ENCODE measurements at regions not wholly inside any gene's neighbourhood (a gene's known extent, or its start where the extent isn't known, plus 50 kb on each side); places are given as distances from the start of the nearest gene placed in this dataset.
A peak's percentile ranks its signal among the peaks of the same experiment; 100 is the strongest.
"Not testable (repeated sequence)": the region's sequence is repeated elsewhere in the genome, so short reads cannot be mapped to it uniquely, and the experiment has no call there.

DNA sequence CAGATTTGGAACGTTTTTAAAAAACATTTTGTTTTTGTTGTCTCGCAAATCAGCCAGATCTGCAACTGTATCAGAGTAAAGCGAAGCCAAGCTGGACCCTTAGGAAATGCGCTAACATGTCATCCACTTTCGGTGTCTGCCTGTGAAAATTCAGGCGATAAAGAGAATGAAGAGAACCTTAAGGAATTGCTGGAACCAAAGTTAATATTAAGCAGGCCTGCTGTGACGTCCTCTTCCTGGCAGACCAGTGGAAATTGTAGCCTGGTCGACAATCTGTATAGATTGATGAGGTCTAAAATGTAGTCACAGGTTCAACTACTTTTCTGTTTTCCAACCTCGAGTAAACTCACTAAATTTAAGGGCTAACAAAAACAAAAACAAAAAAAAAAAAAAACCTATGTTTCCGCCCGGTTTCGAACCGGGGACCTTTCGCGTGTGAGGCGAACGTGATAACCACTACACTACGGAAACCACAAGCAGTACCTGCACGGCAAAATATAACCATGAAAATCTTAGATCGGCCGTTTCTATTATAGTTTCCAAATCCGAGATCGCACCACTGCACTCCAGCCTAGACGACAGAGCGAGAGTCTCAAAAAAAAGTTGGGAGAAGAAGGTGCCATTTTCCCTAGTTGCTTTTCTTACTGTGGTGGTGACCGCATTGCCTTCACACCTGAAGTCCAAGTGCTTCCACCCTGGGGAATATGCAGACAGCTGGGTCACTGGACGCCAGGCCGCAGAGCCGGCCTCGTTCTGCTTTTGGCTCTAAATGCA, 70.2 kb upstream of the FCGR1A start:
- H3K27ac ChIP-seq (ENCODE audit: extremely low read length, insufficient read depth, low read length); H2AFZ ChIP-seq (ENCODE audit: low read length); BruUV-seq (replicated peaks); H3K27me3 ChIP-seq (ENCODE audit: control insufficient read depth in 1 of 2, insufficient read depth in 2 of 2, low read length in 2 of 2); FAIRE-seq; H4K20me1 ChIP-seq (ENCODE audit: insufficient read depth, low read length); CTCF ChIA-PET (ENCODE audit: low intra/inter-chr PET ratio, low total read pairs); H3K4me1 ChIP-seq (ENCODE audit: insufficient read depth, low read length); intact Hi-C loops (cut with micrococcal nuclease; ENCODE audit: unreplicated experiment); H3K79me2 ChIP-seq (ENCODE audit: insufficient read depth, low read length); H3K9me3 ChIP-seq (ENCODE audit: low read length); H3K36me3 ChIP-seq (replicated peaks in 1 of 2; ENCODE audit: control insufficient read depth in 1 of 2, insufficient read depth in 2 of 2, low read length in 2 of 2); in situ Hi-C loops (cut with HindIII; ENCODE audit: extremely low pct_ligation_motif_present, low pct_unique_long_range_greater_than_20kb); POLR2A ChIA-PET; TF ChIP-seq CREB1 (CRISPR knock-in tag; IDR thresholded peaks at IDR 0.05): not testable (repeated sequence)
- TF ChIP-seq KAT8 (CRISPR knock-in tag; IDR thresholded peaks at IDR 0.05) (peak; percentile 23; the same call in 1 of the 2 replicates), CREB1 (IDR thresholded peaks at IDR 0.05) (0 out of 2 replicates have a peak, but pooled peaks have one; percentile 4), ZFX (CRISPR knock-in tag; IDR thresholded peaks at IDR 0.05; ENCODE audit: low read depth) (peak; percentile 48), MED1 (CRISPR knock-in tag; IDR thresholded peaks at IDR 0.05) (peak; percentile 36; the same call in 1 of the 2 replicates), ZNF24 (IDR thresholded peaks at IDR 0.05) (peak; percentile 94), MAF1 (CRISPR knock-in tag; IDR thresholded peaks at IDR 0.05; ENCODE audit: borderline replicate concordance) (peak; percentile 39; the same call in 1 of the 2 replicates), CBFB (CRISPR knock-in tag; IDR thresholded peaks at IDR 0.05) (peak; percentile 69; the same call in 1 of the 2 replicates), ZFY (CRISPR knock-in tag; IDR thresholded peaks at IDR 0.05) (peak; percentile 56), ZNF629 (CRISPR knock-in tag; conservative IDR thresholded peaks at IDR 0.05) (peak; percentile 50), GATAD2A (CRISPR knock-in tag; IDR thresholded peaks at IDR 0.05) (0 out of 2 replicates have a peak, but pooled peaks have one; percentile 29), PHF8 (CRISPR knock-in tag; IDR thresholded peaks at IDR 0.05) (peak; percentile 32; the same call in 1 of the 2 replicates), NR2F2 (IDR thresholded peaks at IDR 0.05; ENCODE audit: borderline replicate concordance, low read depth) (0 out of 2 replicates have a peak, but pooled peaks have one; percentile 13), ZNF777 (CRISPR knock-in tag; IDR thresholded peaks at IDR 0.05) (peak; percentile 88)
- TF ChIP-seq, protein P1, sequence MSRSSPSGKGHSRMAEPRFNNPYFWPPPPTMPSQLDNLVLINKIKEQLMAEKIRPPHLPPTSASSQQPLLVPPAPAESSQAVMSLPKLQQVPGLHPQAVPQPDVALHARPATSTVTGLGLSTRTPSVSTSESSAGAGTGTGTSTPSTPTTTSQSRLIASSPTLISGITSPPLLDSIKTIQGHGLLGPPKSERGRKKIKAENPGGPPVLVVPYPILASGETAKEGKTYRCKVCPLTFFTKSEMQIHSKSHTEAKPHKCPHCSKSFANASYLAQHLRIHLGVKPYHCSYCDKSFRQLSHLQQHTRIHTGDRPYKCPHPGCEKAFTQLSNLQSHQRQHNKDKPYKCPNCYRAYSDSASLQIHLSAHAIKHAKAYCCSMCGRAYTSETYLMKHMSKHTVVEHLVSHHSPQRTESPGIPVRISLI (CRISPR knock-in tag; IDR thresholded peaks at IDR 0.05; ENCODE audit: borderline replicate concordance) = peak; percentile 78; the same call in 1 of the 2 replicates
- TF ChIP-seq, protein P2, sequence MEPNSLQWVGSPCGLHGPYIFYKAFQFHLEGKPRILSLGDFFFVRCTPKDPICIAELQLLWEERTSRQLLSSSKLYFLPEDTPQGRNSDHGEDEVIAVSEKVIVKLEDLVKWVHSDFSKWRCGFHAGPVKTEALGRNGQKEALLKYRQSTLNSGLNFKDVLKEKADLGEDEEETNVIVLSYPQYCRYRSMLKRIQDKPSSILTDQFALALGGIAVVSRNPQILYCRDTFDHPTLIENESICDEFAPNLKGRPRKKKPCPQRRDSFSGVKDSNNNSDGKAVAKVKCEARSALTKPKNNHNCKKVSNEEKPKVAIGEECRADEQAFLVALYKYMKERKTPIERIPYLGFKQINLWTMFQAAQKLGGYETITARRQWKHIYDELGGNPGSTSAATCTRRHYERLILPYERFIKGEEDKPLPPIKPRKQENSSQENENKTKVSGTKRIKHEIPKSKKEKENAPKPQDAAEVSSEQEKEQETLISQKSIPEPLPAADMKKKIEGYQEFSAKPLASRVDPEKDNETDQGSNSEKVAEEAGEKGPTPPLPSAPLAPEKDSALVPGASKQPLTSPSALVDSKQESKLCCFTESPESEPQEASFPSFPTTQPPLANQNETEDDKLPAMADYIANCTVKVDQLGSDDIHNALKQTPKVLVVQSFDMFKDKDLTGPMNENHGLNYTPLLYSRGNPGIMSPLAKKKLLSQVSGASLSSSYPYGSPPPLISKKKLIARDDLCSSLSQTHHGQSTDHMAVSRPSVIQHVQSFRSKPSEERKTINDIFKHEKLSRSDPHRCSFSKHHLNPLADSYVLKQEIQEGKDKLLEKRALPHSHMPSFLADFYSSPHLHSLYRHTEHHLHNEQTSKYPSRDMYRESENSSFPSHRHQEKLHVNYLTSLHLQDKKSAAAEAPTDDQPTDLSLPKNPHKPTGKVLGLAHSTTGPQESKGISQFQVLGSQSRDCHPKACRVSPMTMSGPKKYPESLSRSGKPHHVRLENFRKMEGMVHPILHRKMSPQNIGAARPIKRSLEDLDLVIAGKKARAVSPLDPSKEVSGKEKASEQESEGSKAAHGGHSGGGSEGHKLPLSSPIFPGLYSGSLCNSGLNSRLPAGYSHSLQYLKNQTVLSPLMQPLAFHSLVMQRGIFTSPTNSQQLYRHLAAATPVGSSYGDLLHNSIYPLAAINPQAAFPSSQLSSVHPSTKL (CRISPR knock-in tag; IDR thresholded peaks at IDR 0.05) = peak; percentile 26; the same call in 1 of the 2 replicates
- TF ChIP-seq, protein P3, sequence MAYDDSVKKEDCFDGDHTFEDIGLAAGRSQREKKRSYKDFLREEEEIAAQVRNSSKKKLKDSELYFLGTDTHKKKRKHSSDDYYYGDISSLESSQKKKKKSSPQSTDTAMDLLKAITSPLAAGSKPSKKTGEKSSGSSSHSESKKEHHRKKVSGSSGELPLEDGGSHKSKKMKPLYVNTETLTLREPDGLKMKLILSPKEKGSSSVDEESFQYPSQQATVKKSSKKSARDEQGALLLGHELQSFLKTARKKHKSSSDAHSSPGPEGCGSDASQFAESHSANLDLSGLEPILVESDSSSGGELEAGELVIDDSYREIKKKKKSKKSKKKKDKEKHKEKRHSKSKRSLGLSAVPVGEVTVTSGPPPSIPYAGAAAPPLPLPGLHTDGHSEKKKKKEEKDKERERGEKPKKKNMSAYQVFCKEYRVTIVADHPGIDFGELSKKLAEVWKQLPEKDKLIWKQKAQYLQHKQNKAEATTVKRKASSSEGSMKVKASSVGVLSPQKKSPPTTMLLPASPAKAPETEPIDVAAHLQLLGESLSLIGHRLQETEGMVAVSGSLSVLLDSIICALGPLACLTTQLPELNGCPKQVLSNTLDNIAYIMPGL (CRISPR knock-in tag; IDR thresholded peaks at IDR 0.05; ENCODE audit: borderline replicate concordance in 1 of 2, low read depth in 1 of 2) = peak; percentile 90 to 95
- WGBS (ENCODE audit: low lambda C conversion rate) = 2% methylated on average over 15 of the region's 30 CpGs
- peak; percentile 3; the same call in 1 of the 3 replicates for ATAC-seq
- Histone ChIP-seq H3K4me3 (replicated peaks in 1 of 3; ENCODE audit: insufficient read depth in 1 of 3, low read depth in 2 of 3, low read length in 3 of 3) (peak overlapping the region; percentile 56 to 66 (median 65); a peak in 5 of 6 replicates), H3K9ac (ENCODE audit: insufficient read depth, low read depth, low read length) (peak overlapping the region; percentile 55; the same call in 1 of the 2 replicates), H3K4me2 (ENCODE audit: low read depth, low read length) (peak overlapping the region; percentile 61)
- DNase-seq (ENCODE audit: low spot score) = peak; percentile 67

Data from HepG2 (cell line).